ENCODE measurements at regions not wholly inside any gene's neighbourhood (a gene's known extent, or its start where the extent isn't known, plus 50 kb on each side); places are given as distances from the start of the nearest gene placed in this dataset.
"Not testable (repeated sequence)": the region's sequence is repeated elsewhere in the genome, so short reads cannot be mapped to it uniquely, and the experiment has no call there.

- in situ Hi-C loops (cut with MboI; ENCODE audit: low pct_unique_long_range_greater_than_20kb, low sequenced_read_pairs): no loop called here
- no peak for DNase-seq
Measured at GRCh38 chr2:144006139-144006538, 513.8 kb downstream of the ZEB2 start.

- in situ Hi-C loops (cut with MboI; ENCODE audit: low pct_unique_long_range_greater_than_20kb, low sequenced_read_pairs): no loop called here
Measured at GRCh38 chr2:144004742-144005141, 515.2 kb downstream of the ZEB2 start.

GRCh38 chr2:144003460-144004075 is 516.4 kb downstream of the ZEB2 start:
- no peak for DNase-seq
- in situ Hi-C loops (cut with MboI; ENCODE audit: low pct_unique_long_range_greater_than_20kb, low sequenced_read_pairs): no loop called here

More at GRCh38 chr2:144004742-144005141, 515.2 kb downstream of the ZEB2 start:
- DNase-seq: no peak

GRCh38 chr2:143996974-143997373 is 522.9 kb downstream of the ZEB2 start:
- in situ Hi-C loops (cut with MboI; ENCODE audit: low pct_unique_long_range_greater_than_20kb, low sequenced_read_pairs): no loop called here

GRCh38 chr2:143994961-143995360 is 525.0 kb downstream of the ZEB2 start:
- in situ Hi-C loops (cut with MboI; ENCODE audit: low pct_unique_long_range_greater_than_20kb, low sequenced_read_pairs): no loop called here
- DNase-seq: no peak

More at GRCh38 chr2:143996974-143997373, 522.9 kb downstream of the ZEB2 start:
- DNase-seq: no peak

GRCh38 chr2:143991596-143991995 is 528.3 kb downstream of the ZEB2 start:
- DNase-seq; in situ Hi-C loops (cut with MboI; ENCODE audit: low pct_unique_long_range_greater_than_20kb, low sequenced_read_pairs): not testable (repeated sequence)

- no peak for DNase-seq
Measured at GRCh38 chr2:143988082-143988481, 531.8 kb downstream of the ZEB2 start.

GRCh38 chr2:143981428-143981827 is 538.5 kb downstream of the ZEB2 start:
- DNase-seq: no peak
- in situ Hi-C loops (cut with MboI; ENCODE audit: low pct_unique_long_range_greater_than_20kb, low sequenced_read_pairs): no loop called here

More at GRCh38 chr2:143988082-143988481, 531.8 kb downstream of the ZEB2 start:
- in situ Hi-C loops (cut with MboI; ENCODE audit: low pct_unique_long_range_greater_than_20kb, low sequenced_read_pairs): no loop called here

- peak; percentile 5 for DNase-seq
Measured at GRCh38 chr2:143977356-143977755, 542.6 kb downstream of the ZEB2 start.

GRCh38 chr2:143975216-143975615 is 544.7 kb downstream of the ZEB2 start:
- in situ Hi-C loops (cut with MboI; ENCODE audit: low pct_unique_long_range_greater_than_20kb, low sequenced_read_pairs): no loop called here
- no peak for DNase-seq

More at GRCh38 chr2:143977356-143977755, 542.6 kb downstream of the ZEB2 start:
- in situ Hi-C loops (cut with MboI; ENCODE audit: low pct_unique_long_range_greater_than_20kb, low sequenced_read_pairs): no loop called here

GRCh38 chr2:143974262-143974661 is 545.7 kb downstream of the ZEB2 start:
- DNase-seq: no peak
- in situ Hi-C loops (cut with MboI; ENCODE audit: low pct_unique_long_range_greater_than_20kb, low sequenced_read_pairs): no loop called here

- in situ Hi-C loops (cut with MboI; ENCODE audit: low pct_unique_long_range_greater_than_20kb, low sequenced_read_pairs): no loop called here
- DNase-seq: no peak
Measured at GRCh38 chr2:143968860-143969259, 551.1 kb downstream of the ZEB2 start.

GRCh38 chr2:143968360-143968759 is 551.6 kb downstream of the ZEB2 start:
- in situ Hi-C loops (cut with MboI; ENCODE audit: low pct_unique_long_range_greater_than_20kb, low sequenced_read_pairs): no loop called here

GRCh38 chr2:143965493-143966164 is 554.3 kb downstream of the ZEB2 start:
- in situ Hi-C loops (cut with MboI; ENCODE audit: low pct_unique_long_range_greater_than_20kb, low sequenced_read_pairs): no loop called here
- no peak for DNase-seq

More at GRCh38 chr2:143968360-143968759, 551.6 kb downstream of the ZEB2 start:
- DNase-seq: no peak

- in situ Hi-C loops (cut with MboI; ENCODE audit: low pct_unique_long_range_greater_than_20kb, low sequenced_read_pairs): no loop called here
- no peak for DNase-seq
Measured at GRCh38 chr2:143964891-143965290, 555.0 kb downstream of the ZEB2 start.

- in situ Hi-C loops (cut with MboI; ENCODE audit: low pct_unique_long_range_greater_than_20kb, low sequenced_read_pairs): no loop called here
- DNase-seq: no peak
Measured at GRCh38 chr2:143960177-143960576, 559.7 kb downstream of the ZEB2 start.

- no peak for DNase-seq
- in situ Hi-C loops (cut with MboI; ENCODE audit: low pct_unique_long_range_greater_than_20kb, low sequenced_read_pairs): no loop called here
Measured at GRCh38 chr2:143957321-143957720, 562.6 kb downstream of the ZEB2 start.

GRCh38 chr2:143955401-143956065 is 564.4 kb downstream of the ZEB2 start:
- in situ Hi-C loops (cut with MboI; ENCODE audit: low pct_unique_long_range_greater_than_20kb, low sequenced_read_pairs): no loop called here
- no peak for DNase-seq

- in situ Hi-C loops (cut with MboI; ENCODE audit: low pct_unique_long_range_greater_than_20kb, low sequenced_read_pairs): no loop called here
- no peak for DNase-seq
Measured at GRCh38 chr2:143954844-143955243, 565.1 kb downstream of the ZEB2 start.

GRCh38 chr2:143954186-143954585 is 565.7 kb downstream of the ZEB2 start:
- DNase-seq: no peak
- in situ Hi-C loops (cut with MboI; ENCODE audit: low pct_unique_long_range_greater_than_20kb, low sequenced_read_pairs): no loop called here

All from KBM-7 (cell line).